H1 (cell line): ENCODE measurements at regions not wholly inside any gene's neighbourhood (a gene's known extent, or its start where the extent isn't known, plus 50 kb on each side); places are given as distances from the start of the nearest gene placed in this dataset.

Experiments
- BACH1 ChIP-seq: IDR thresholded peaks from 2 replicates; pipeline ENCODE4 v1.6.1; 2012; ENCODE audit warnings: low read length, improper control_type of control experiment
- CBX5 ChIP-seq: fragments of 300-800, 300-1000 bp; sonication (generic); IDR thresholded peaks from 2 replicates; pipeline ENCODE4 v1.7.1; 2016; ENCODE audit warnings: antibody characterized with exemption, low read length, low read depth
- NANOG ChIP-seq: IDR thresholded peaks from 2 replicates; pipeline ENCODE4 v1.6.1; 2011; ENCODE audit warnings: low read length, low read depth, mild to moderate bottlenecking, inconsistent platforms; ENCODE audit not compliant: insufficient read depth, poor library complexity, severe bottlenecking
- NRF1 ChIP-seq: IDR thresholded peaks from 2 replicates; pipeline ENCODE4 v1.6.1; 2011; ENCODE audit warnings: mild to moderate bottlenecking, low read depth, low read length, improper control_type of control experiment
- SIX5 ChIP-seq: IDR thresholded peaks from 2 replicates; pipeline ENCODE4 v1.6.1; 2011; ENCODE audit warnings: mild to moderate bottlenecking, low read depth, low read length
- SRF ChIP-seq: IDR thresholded peaks from 2 replicates; pipeline ENCODE4 v1.6.1; 2011; ENCODE audit warnings: mild to moderate bottlenecking, low read depth, low read length, moderate library complexity
- SUZ12 ChIP-seq: fragments of 200-600 bp; sonication (generic); IDR thresholded peaks from 2 replicates; pipeline ENCODE4 v1.6.1; 2012; ENCODE audit warnings: mild to moderate bottlenecking, inconsistent platforms, low read length, moderate library complexity, mixed read lengths
- YY1 ChIP-seq: IDR thresholded peaks from 2 replicates; pipeline ENCODE4 v1.6.1; 2011; ENCODE audit warnings: low read depth, mild to moderate bottlenecking, low read length

- no peak for TF ChIP-seq SRF
- no peak for TF ChIP-seq CBX5
- no peak for TF ChIP-seq SIX5
- no peak for TF ChIP-seq SUZ12
- TF ChIP-seq NANOG = no peak
- TF ChIP-seq NRF1 = no peak
- no peak for TF ChIP-seq YY1
- no peak for TF ChIP-seq BACH1
Measured at GRCh38 chr21:15274701-15275485, 210.1 kb upstream of the NRIP1 start (continued).
